Transverse colon (tissue), 3 donors: ENCODE measurements at regions not wholly inside any gene's neighbourhood (a gene's known extent, or its start where the extent isn't known, plus 50 kb on each side); places are given as distances from the start of the nearest gene placed in this dataset.

Source experiments
- CTCF ChIP-seq, 5 experiments: fragments of 200-600 bp in 3 of 5; fragments of 450-650 bp in 2 of 5; sonication (generic) in 3 of 5; IDR thresholded peaks; 1 replicate in 2 of 5; 2 replicates in 3 of 5; pipeline ENCODE4 v1.5.1; 2016 to 2017; ENCODE audit warnings: antibody characterized with exemption in 5 of 5, inconsistent platforms in 3 of 5, mild to moderate bottlenecking in 2 of 5, moderate library complexity in 1 of 5
- POLR2A ChIP-seq: fragments of 450-650 bp; IDR thresholded peaks from one replicate; pipeline ENCODE4 v1.6.1; 2016; ENCODE audit warnings: antibody characterized with exemption, mild to moderate bottlenecking, moderate library complexity

DNA sequence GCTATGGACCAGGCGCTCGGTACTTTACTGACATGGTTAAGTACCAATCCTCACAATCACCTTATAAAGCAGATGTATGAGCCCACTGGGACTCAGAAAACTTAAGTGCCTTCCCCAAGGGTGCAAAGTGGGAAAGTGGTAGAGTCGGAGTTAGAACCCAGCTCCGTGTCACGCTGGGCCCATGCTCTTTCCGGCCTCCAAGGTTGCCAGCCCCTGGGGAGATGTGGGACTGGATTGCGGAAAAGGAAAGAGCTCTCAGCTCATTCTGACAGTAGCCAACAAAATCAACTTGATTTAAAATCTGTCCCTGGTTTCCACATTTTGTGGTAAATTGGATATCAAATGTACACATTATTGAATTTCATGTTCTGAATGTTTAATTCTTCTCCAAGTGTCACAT lies 403.8 kb downstream of the DCDC2C start:
- TF ChIP-seq CTCF (IDR thresholded peaks at IDR 0.05) = no peak
- no peak for TF ChIP-seq POLR2A
